A673 (cell line): ENCODE measurements at regions not wholly inside any gene's neighbourhood (a gene's known extent, or its start where the extent isn't known, plus 50 kb on each side); places are given as distances from the start of the nearest gene placed in this dataset.

ENCODE experiments used
- BruUV-seq: library from RNA; stranded (reverse); fragments of 400-500 nt; replicated peaks from 2 replicates; lab custom pipeline; 2021; lab: Mats Ljungman, UMichigan
- CTCF ChIA-PET: fragments of 300-600 bp; sonication (Branson Sonifier 250); formaldehyde crosslinking; loops from one replicate; lab custom pipeline; 2022; ENCODE audit warnings: antibody characterized with exemption; lab: Charles Lee
- POLR2A ChIA-PET: fragments of 300-600 bp; sonication (Branson Sonifier 250); formaldehyde crosslinking; loops from one replicate; lab custom pipeline; 2022; ENCODE audit warnings: antibody characterized with exemption; ENCODE audit not compliant: low non-redundant PET; lab: Charles Lee
- DNase-seq: peaks from one replicate; pipeline ENCODE4 v3.0.0-alpha.2; 2015; ENCODE audit warnings: low spot score
- H3K27ac ChIP-seq: fragments of 200-600 bp; sonication (generic); 2 replicates; pipeline ENCODE4 v1.5.1; 2016; ENCODE audit warnings: mixed run types, low read depth, mild to moderate bottlenecking, mixed read lengths, antibody characterized with exemption, low read length; ENCODE audit not compliant: poor library complexity, severe bottlenecking
- H3K27me3 ChIP-seq: fragments of 200-600 bp; sonication (generic); replicated peaks from 2 replicates; pipeline ENCODE4 v1.6.1; 2017; ENCODE audit warnings: mixed run types, low read depth, mild to moderate bottlenecking, mixed read lengths, antibody characterized with exemption, low read length; ENCODE audit not compliant: insufficient read depth, poor library complexity
- H3K36me3 ChIP-seq: fragments of 200-600 bp; sonication (generic); 2 replicates; pipeline ENCODE4 v1.6.1; 2016; ENCODE audit warnings: mixed run types, mild to moderate bottlenecking, mixed read lengths, antibody characterized with exemption, low read length; ENCODE audit not compliant: insufficient read depth, poor library complexity, severe bottlenecking
- H3K4me1 ChIP-seq: fragments of 200-600 bp; sonication (generic); 2 replicates; pipeline ENCODE4 v1.6.1; 2017; ENCODE audit warnings: mixed run types, mild to moderate bottlenecking, mixed read lengths, antibody characterized with exemption, low read length; ENCODE audit not compliant: insufficient read depth, poor library complexity, severe bottlenecking
- H3K4me3 ChIP-seq: fragments of 200-600 bp; sonication (generic); 2 replicates; pipeline ENCODE4 v1.5.1; 2016; ENCODE audit warnings: low read depth, mixed run types, mild to moderate bottlenecking, mixed read lengths, low read length; ENCODE audit not compliant: poor library complexity, severe bottlenecking
- H3K9me3 ChIP-seq: fragments of 200-600 bp; sonication (generic); 2 replicates; pipeline ENCODE4 v1.6.1; 2016; ENCODE audit warnings: mixed run types, low read depth, mild to moderate bottlenecking, mixed read lengths, antibody characterized with exemption, low read length; ENCODE audit not compliant: poor library complexity, severe bottlenecking
- EZH2 ChIP-seq: fragments of 200-600 bp; sonication (generic); IDR thresholded peaks from 2 replicates; pipeline ENCODE4 v1.6.1; 2017; ENCODE audit warnings: borderline replicate concordance, low read depth, mild to moderate bottlenecking, mixed read lengths, antibody characterized with exemption, low read length; ENCODE audit not compliant: poor library complexity, severe bottlenecking
- intact Hi-C: fragments of 100-400 bp; cut with micrococcal nuclease; formaldehyde crosslinking; loops from one replicate; pipeline ENCODE4 v1.10.0; 2022; ENCODE audit not compliant: unreplicated experiment
- TF ChIP-seq, protein P1 (sequence below): fragments of 300-800, 200-600 bp; sonication (generic); conservative IDR thresholded peaks from 2 replicates; pipeline ENCODE4 v1.5.1; 2017; ENCODE audit warnings: low read depth, mild to moderate bottlenecking, antibody characterized with exemption, low read length, moderate library complexity, mixed read lengths

DNA sequence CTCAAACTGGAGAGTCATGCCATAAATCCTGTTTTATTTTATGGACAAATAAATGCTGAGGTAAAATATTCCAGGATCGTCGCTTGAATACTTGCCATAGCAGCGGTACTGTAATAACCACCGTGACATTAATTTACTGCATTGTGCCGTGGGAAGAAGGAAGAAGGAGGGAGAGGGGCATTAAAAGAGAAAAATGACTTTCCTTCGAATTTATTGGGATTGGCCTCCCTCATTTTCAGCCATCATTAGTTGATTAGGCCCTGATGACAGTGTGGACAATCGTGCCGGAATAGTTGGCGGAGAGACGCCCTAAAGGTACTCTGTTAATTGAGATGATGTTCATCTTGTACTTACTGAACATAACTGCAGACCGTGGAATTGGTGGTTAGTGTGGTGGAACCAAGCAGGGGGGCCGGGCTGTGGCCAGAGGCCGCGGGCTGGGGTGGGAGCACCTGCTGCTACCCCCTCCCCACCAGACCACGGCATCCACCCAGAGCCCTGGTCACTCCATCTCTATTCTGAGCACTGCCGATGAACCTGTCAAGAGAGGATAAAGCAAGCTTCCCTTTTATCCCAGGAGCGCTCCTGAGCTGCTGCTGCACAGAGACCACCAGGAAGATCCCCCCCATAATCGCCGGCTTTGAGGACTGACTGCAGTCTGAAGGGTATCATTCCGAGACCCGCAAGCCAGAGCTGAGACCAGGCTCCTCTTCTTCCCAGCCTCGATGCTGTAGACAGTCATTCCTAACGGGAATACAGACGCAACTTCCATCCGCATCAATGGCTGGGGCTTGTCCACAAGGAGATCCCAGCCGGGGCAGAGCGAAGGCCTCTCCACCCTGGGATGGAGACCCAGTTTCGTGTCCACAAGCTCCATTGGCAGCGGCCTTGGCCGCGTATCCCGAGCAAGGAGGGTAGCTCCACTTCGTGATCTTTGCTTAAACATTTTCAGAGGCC lies 168.3 kb upstream of the TSHZ3 start:
- H3K4me3 ChIP-seq = no peak overlapping the region
- H3K36me3 ChIP-seq = no peaks in the 10 kb centered on the region
- peaks cover 8% of the 10 kb centered on the region for H3K9me3 ChIP-seq
- H3K4me1 ChIP-seq = no peaks in the 10 kb centered on the region
- POLR2A ChIA-PET = no interaction called here
- TF ChIP-seq, protein P1, sequence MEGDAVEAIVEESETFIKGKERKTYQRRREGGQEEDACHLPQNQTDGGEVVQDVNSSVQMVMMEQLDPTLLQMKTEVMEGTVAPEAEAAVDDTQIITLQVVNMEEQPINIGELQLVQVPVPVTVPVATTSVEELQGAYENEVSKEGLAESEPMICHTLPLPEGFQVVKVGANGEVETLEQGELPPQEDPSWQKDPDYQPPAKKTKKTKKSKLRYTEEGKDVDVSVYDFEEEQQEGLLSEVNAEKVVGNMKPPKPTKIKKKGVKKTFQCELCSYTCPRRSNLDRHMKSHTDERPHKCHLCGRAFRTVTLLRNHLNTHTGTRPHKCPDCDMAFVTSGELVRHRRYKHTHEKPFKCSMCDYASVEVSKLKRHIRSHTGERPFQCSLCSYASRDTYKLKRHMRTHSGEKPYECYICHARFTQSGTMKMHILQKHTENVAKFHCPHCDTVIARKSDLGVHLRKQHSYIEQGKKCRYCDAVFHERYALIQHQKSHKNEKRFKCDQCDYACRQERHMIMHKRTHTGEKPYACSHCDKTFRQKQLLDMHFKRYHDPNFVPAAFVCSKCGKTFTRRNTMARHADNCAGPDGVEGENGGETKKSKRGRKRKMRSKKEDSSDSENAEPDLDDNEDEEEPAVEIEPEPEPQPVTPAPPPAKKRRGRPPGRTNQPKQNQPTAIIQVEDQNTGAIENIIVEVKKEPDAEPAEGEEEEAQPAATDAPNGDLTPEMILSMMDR = no peak
- no peak for TF ChIP-seq EZH2
- BruUV-seq = no TSS peak
- no peaks in the 10 kb centered on the region for H3K27me3 ChIP-seq
- intact Hi-C loops = no loop called here
- no peak for DNase-seq
- CTCF ChIA-PET = no interaction called here
- no peak overlapping the region for H3K27ac ChIP-seq

DNA sequence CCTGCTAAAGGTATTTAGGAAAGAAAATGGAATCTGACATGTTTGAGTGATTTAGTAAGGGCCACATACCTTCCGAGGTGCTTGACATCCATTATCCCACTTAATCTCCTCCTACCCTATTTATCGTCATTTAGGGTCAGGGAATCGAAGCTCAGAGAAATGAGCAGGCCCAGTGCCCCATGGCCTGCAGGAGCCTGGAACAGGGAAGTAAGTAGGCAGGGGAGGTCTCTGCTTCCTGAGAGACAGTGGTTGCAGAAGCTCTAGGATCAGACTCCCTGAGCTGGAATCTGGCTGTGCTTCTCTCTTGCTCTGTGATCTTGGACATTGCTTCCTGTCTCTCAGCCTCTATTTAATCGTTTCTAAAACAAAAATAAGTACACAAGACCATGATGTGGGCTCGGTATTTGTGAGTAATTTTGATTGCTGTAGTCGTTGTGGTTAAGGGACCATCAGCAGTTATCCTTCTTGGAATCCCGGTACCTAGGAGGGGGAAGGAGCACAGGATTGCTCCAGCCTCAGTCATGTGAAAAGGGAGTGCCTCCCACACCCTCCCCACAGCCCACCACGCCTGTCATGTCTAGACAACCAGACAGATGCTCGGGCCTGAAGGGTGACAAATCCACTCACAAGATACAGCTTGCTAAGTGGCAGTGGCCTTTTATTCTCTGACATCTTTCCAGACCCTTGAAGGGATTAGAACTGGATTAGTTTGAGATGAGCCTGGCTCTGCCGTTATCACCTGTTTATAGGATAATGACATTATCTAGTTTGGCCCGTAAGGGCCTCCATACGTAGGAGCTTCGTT lies 169.2 kb upstream of the TSHZ3 start:
- H3K9me3 ChIP-seq = peaks cover 8% of the 10 kb centered on the region
- no peak overlapping the region for H3K4me3 ChIP-seq
- no peaks in the 10 kb centered on the region for H3K4me1 ChIP-seq
- BruUV-seq = no TSS peak
- ChIA-PET CTCF (no interaction called here), POLR2A (interaction anchor here (0.6 kb wide), 1 partner anchor 833 kb away, joined by 12 read pairs; no protein-coding TSS in a partner anchor)
- intact Hi-C loops = no loop called here
- no peaks in the 10 kb centered on the region for H3K36me3 ChIP-seq
- DNase-seq = no peak
- no peaks in the 10 kb centered on the region for H3K27me3 ChIP-seq
- TF ChIP-seq, protein P1 = no peak
- TF ChIP-seq EZH2 = no peak
- H3K27ac ChIP-seq = no peak overlapping the region

DNA sequence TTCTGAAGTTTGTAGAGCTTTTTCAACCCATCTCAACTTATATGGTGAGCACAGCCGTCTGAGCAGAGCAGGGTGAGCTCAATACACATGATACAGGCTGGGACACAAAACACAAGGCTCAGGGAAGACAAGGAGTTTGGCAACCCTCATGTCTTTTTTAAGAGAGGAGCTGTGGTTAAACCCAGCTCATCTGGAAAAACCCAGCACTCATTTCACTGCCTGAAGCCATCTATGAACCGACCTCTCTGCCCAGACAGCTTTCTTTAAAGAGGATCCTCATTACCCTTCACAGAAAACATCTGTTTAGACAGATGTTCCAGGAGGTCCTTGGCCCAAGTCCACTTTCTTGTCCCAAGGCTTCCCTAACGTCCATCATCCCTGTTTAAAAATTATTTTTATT lies 170.0 kb upstream of the TSHZ3 start:
- intact Hi-C loops = no loop called here

More for the DNA sequence above, 170.0 kb upstream of the TSHZ3 start:
- ChIA-PET POLR2A (interaction anchor here (0.5 to 0.6 kb wide), 2 partner anchors 373 to 832 kb away, joined by 3 to 12 read pairs; no protein-coding TSS in a partner anchor), CTCF (no interaction called here)
- BruUV-seq = no TSS peak
- H3K4me1 ChIP-seq = no peaks in the 10 kb centered on the region
- no peak overlapping the region for H3K4me3 ChIP-seq
- no peak for DNase-seq
- TF ChIP-seq EZH2 = no peak
- TF ChIP-seq, protein P1 = no peak
- no peaks in the 10 kb centered on the region for H3K36me3 ChIP-seq
- H3K9me3 ChIP-seq = peaks cover 8% of the 10 kb centered on the region
- H3K27me3 ChIP-seq = no peaks in the 10 kb centered on the region
- H3K27ac ChIP-seq = no peak overlapping the region
